Epithelial cell of proximal tubule (primary cell): ENCODE measurements at regions not wholly inside any gene's neighbourhood (a gene's known extent, or its start where the extent isn't known, plus 50 kb on each side); places are given as distances from the start of the nearest gene placed in this dataset.

ENCODE experiments used
- DNase-seq: peaks from one replicate; pipeline ENCODE4 v3.0.0-alpha.2; 2011; ENCODE audit warnings: low read depth
- H3K4me3 ChIP-seq: 2 replicates; pipeline ENCODE4 v1.5.1; 2011; ENCODE audit warnings: low read depth, mild to moderate bottlenecking, low read length
- TF ChIP-seq, protein P1 (sequence below): conservative IDR thresholded peaks from 2 replicates; pipeline ENCODE4 v1.5.1; 2012; ENCODE audit warnings: low read depth, mild to moderate bottlenecking, low read length

DNA sequence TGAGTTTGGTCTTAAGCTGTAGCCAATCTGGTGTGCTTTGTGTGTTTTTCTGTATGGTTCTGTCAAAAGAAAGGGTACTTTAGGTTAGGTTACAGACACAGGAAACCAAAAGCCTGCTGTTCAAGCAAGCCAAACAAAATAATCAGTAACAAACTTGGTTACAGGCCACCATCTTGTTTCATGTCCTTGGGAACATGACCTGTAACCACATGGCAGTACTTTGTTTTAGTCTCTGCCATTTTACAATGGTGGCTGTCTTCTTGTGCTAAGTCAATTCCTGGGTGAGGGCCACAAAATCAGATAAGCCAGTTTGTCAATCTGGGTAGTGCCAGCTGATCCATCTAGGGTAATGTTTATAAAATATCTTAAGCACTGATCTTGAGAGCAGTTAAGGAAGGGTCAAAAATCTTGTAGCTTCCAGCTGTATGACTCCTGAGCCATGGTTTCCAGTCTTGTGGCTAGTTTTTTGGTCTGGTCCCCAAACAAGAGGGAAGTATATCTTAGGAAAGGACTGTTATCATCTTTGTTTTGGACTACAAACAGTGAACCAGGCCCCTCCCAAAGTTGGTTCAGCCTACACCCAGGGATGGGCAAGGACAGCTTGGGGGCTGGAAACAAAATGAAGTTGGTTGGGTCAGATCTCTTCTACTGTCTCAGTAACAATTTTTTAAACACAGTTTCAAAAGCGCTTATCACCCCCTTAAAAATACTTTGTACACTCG is 90.0 kb downstream of the IGLL5 start:
- no peak for DNase-seq
- TF ChIP-seq, protein P1, sequence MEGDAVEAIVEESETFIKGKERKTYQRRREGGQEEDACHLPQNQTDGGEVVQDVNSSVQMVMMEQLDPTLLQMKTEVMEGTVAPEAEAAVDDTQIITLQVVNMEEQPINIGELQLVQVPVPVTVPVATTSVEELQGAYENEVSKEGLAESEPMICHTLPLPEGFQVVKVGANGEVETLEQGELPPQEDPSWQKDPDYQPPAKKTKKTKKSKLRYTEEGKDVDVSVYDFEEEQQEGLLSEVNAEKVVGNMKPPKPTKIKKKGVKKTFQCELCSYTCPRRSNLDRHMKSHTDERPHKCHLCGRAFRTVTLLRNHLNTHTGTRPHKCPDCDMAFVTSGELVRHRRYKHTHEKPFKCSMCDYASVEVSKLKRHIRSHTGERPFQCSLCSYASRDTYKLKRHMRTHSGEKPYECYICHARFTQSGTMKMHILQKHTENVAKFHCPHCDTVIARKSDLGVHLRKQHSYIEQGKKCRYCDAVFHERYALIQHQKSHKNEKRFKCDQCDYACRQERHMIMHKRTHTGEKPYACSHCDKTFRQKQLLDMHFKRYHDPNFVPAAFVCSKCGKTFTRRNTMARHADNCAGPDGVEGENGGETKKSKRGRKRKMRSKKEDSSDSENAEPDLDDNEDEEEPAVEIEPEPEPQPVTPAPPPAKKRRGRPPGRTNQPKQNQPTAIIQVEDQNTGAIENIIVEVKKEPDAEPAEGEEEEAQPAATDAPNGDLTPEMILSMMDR = no peak
- H3K4me3 ChIP-seq = no peak overlapping the region

DNA sequence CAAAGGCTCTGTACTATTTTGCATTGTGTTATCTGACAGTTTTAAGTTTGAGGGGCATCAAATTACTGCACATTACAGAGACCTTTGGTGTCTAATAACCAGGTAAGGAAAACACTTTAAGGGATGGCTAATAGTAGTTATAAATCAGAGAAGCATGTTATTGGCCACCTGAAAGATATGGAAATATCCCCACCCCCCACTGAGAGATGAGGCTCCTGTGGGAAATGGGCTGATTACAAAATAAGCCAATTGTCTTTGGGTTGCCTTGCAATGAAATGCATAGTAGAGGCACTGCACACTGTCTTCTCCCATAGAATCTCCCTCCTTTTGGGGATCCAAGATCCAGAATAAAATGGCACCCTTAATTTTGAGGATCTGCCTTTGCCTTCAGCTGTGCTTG is 91.0 kb downstream of the IGLL5 start:
- no peak for DNase-seq
- TF ChIP-seq, protein P1 = no peak
- no peak overlapping the region for H3K4me3 ChIP-seq

DNA sequence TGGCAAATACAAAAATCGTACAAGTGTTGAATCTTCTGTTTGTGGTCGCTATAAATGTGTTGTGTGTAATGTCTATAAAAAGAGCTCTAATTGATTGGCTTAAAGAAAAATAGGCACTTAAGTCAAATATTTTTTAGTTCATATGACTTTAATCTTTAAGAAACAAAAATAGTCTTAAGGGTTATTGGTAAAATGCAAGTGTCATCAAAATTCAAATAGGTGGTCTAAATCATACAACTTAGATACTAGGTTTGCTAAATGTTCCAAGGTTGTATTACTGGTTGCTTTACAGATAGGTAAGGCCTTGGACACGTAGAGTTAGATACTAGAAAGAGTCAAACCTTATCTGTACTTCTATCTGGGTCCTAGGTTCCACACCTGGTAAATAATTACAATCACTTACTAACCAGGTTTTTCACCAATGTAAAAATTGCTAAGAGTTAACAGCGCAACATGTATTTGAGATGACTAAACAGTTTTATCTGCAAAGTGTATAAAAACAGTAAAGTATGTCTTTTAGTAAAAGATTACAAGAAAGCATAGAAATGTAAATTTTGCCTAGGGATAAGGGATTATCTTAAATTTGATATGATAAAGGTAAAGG is 91.1 kb upstream of the GNAZ start:
- TF ChIP-seq, protein P1 = no peak
- no peak overlapping the region for H3K4me3 ChIP-seq
- no peak for DNase-seq

DNA sequence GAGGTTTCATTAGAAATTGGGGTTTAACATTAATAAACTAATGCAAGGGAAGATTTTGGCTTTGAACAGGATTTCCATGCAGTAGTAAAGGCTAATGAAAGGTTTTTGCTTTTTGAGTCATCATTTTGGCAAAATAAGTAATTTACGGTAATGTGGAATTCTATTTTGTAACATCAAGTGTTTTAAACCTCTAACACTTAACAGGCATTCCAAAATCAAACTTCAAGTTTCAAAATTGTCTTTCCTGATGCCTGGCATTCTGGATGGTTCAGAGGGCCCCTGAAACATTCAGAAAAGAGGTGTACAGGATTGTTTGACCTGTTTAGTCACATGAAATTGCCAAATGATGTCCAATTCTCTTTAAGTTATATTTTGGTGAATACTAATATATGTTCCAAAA is 90.4 kb upstream of the GNAZ start:
- no peak overlapping the region for H3K4me3 ChIP-seq
- no peak for DNase-seq

DNA sequence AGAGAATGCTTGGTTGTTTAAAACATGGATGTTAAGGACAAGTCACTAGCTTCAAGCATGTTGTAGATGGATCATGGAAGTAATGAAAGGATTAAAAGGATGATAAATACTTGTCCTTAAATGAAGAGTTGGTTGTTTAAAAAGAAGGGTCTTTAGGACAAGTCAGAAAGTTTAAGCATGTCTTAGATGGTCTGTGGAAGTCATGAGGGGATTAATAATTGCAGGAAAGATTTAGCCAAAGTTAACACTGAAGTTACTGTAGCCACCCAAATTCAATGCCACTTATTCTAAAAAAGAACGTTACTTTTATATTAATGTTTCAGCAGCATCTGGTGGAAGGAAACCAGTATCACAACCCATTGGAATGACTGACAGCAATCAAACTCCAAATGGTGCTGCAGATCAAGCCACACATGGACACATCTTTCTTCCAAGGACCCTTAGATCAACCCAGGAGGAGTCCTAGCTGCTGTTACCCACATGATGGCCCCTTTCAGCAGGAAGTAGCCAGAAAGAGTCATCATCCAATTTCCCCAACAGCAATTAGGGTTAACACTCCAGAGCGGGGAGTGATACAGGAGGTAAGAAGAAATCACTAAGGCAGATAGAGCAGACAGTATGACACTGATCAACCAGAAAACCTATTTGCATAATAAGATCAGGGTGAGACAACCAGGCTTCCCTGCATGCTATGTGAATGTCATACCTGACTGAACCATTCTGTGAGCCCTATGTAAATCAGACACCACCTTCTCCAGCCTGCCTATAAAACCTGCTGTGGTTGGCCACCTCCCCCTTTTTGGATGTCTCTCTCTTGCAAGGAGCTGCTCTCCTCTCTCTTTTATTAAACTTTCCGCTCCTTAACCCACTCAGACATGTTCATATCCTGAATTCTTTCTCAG is 88.4 kb upstream of the GNAZ start:
- no peak overlapping the region for H3K4me3 ChIP-seq
- TF ChIP-seq, protein P1 = no peak
- no peak for DNase-seq

More for the DNA sequence above, 90.4 kb upstream of the GNAZ start:
- TF ChIP-seq, protein P1 = no peak

DNA sequence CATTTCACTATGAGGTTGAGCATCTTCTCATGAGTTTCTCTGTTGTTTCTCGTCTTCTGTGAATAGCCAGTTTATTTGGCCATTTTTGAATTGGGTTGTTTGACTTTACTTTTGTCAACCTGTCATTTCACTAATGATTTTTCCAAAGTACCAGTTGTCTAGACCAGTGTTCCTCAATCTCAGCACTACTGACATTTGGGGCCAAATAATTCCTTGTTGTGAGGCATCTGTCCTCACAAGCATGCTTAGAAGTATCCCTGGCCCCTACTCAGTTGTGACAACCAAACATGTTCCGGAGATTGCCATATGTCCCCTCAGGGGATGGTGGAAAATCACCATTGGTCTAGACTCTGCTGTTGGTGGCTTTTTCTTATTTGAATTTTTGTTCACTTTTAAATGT is 87.7 kb upstream of the GNAZ start:
- no peak for DNase-seq
- no peak overlapping the region for H3K4me3 ChIP-seq
- TF ChIP-seq, protein P1 = no peak
